ENCODE measurements at regions not wholly inside any gene's neighbourhood (a gene's known extent, or its start where the extent isn't known, plus 50 kb on each side); places are given as distances from the start of the nearest gene placed in this dataset.

GRCh38 chr7:57354679-57355338 is 95.2 kb upstream of the ZNF716 start:
- ATAC-seq: no peak
- no peak for DNase-seq (ENCODE audit: low spot score)
- intact Hi-C loops (cut with DNase I): no loop called here

- ATAC-seq (no peak), DNase-seq (ENCODE audit: low spot score) (no peak)
- intact Hi-C loops (cut with DNase I): no loop called here
Observed at GRCh38 chr7:57361406-57361805, 88.6 kb upstream of the ZNF716 start.

- intact Hi-C loops (cut with DNase I): no loop called here
- DNase-seq (ENCODE audit: low spot score) (no peak), ATAC-seq (no peak)
Observed at GRCh38 chr7:57362868-57363267, 87.1 kb upstream of the ZNF716 start.

- no peak for ATAC-seq
- intact Hi-C loops (cut with DNase I): no loop called here
Observed at GRCh38 chr7:57363321-57363720, 86.7 kb upstream of the ZNF716 start.

GRCh38 chr7:57364933-57365710 is 84.9 kb upstream of the ZNF716 start:
- DNase-seq (ENCODE audit: low spot score): no peak
- no peak for ATAC-seq
- intact Hi-C loops (cut with DNase I): no loop called here

More at GRCh38 chr7:57363321-57363720, 86.7 kb upstream of the ZNF716 start:
- DNase-seq (ENCODE audit: low spot score): no peak

- ATAC-seq (no peak), DNase-seq (ENCODE audit: low spot score) (no peak)
Observed at GRCh38 chr7:57367171-57367570, 82.8 kb upstream of the ZNF716 start.

GRCh38 chr7:57370066-57370738 is 79.8 kb upstream of the ZNF716 start:
- intact Hi-C loops (cut with DNase I): no loop called here
- DNase-seq (ENCODE audit: low spot score) (no peak), ATAC-seq (no peak)

More at GRCh38 chr7:57367171-57367570, 82.8 kb upstream of the ZNF716 start:
- intact Hi-C loops (cut with DNase I): no loop called here

- intact Hi-C loops (cut with DNase I): no loop called here
- ATAC-seq (no peak), DNase-seq (ENCODE audit: low spot score) (no peak)
Observed at GRCh38 chr7:57370739-57371098, 79.3 kb upstream of the ZNF716 start.

- ATAC-seq: no peak
- no peak for DNase-seq (ENCODE audit: low spot score)
- intact Hi-C loops (cut with DNase I): no loop called here
Observed at GRCh38 chr7:57375783-57376182, 74.2 kb upstream of the ZNF716 start.

- intact Hi-C loops (cut with DNase I): no loop called here
- no peak for DNase-seq (ENCODE audit: low spot score)
- no peak for ATAC-seq
Observed at GRCh38 chr7:57381581-57381980, 68.4 kb upstream of the ZNF716 start.

GRCh38 chr7:57384380-57384779 is 65.6 kb upstream of the ZNF716 start:
- DNase-seq (ENCODE audit: low spot score) (no peak), ATAC-seq (no peak)
- intact Hi-C loops (cut with DNase I): no loop called here

GRCh38 chr7:57385668-57386067 is 64.3 kb upstream of the ZNF716 start:
- intact Hi-C loops (cut with DNase I): no loop called here
- ATAC-seq (no peak), DNase-seq (ENCODE audit: low spot score) (no peak)

GRCh38 chr7:57388761-57389160 is 61.2 kb upstream of the ZNF716 start:
- intact Hi-C loops (cut with DNase I): no loop called here

GRCh38 chr7:57398548-57398947 is 51.4 kb upstream of the ZNF716 start:
- ATAC-seq (no peak), DNase-seq (ENCODE audit: low spot score) (no peak)
- intact Hi-C loops (cut with DNase I): no loop called here

More at GRCh38 chr7:57388761-57389160, 61.2 kb upstream of the ZNF716 start:
- ATAC-seq: no peak
- DNase-seq (ENCODE audit: low spot score): no peak

- no peak for DNase-seq (ENCODE audit: low spot score)
- no peak for ATAC-seq
- intact Hi-C loops (cut with DNase I): no loop called here
Observed at GRCh38 chr7:57399251-57399940, 50.6 kb upstream of the ZNF716 start.

GRCh38 chr7:57399972-57400371 is 50.0 kb upstream of the ZNF716 start:
- ATAC-seq (no peak), DNase-seq (ENCODE audit: low spot score) (no peak)
- intact Hi-C loops (cut with DNase I): no loop called here

Measured in sciatic nerve (tissue), 2 donors.